SK-N-SH treated with all-trans-retinoic acid at 6 μM for 48 hours (cell line): ENCODE measurements at regions not wholly inside any gene's neighbourhood (a gene's known extent, or its start where the extent isn't known, plus 50 kb on each side); places are given as distances from the start of the nearest gene placed in this dataset.

Experiments
- ATAC-seq: fragments of 200-7000 bp; cut with Tn5 transposase; 3 replicates; pipeline ENCODE4 v1.9.1; 2020; ENCODE audit warnings: mild to moderate bottlenecking, moderate library complexity
- ARNTL ChIP-seq: fragments of 450-650 bp; formaldehyde crosslinking; IDR thresholded peaks from 2 replicates; pipeline ENCODE4 v1.5.0; 2020; ENCODE audit warnings: low read depth, mild to moderate bottlenecking, moderate library complexity, borderline replicate concordance
- CSDC2 ChIP-seq: fragments of 250-450 bp; sonication (Bioruptor Pico); IDR thresholded peaks from 2 replicates; pipeline ENCODE4 v1.5.0; 2020; ENCODE audit warnings: mild to moderate bottlenecking, moderate library complexity
- ESRRG ChIP-seq: fragments of 250-450 bp; sonication (Bioruptor Pico); IDR thresholded peaks from 2 replicates; pipeline ENCODE4 v1.6.1; 2021; ENCODE audit warnings: mild to moderate bottlenecking
- GLIS3 ChIP-seq: fragments of 250-450 bp; sonication (Bioruptor Pico); IDR thresholded peaks from 2 replicates; pipeline ENCODE4 v1.5.0; 2020; ENCODE audit warnings: mild to moderate bottlenecking, moderate library complexity
- ISL1 ChIP-seq: fragments of 250-450 bp; sonication (Bioruptor Pico); IDR thresholded peaks from 2 replicates; pipeline ENCODE4 v2.1.2; 2022; ENCODE audit warnings: mild to moderate bottlenecking, moderate library complexity
- OSR1 ChIP-seq: fragments of 250-450 bp; sonication (Bioruptor Pico); IDR thresholded peaks from 2 replicates; pipeline ENCODE4 v1.8.0; 2022; ENCODE audit warnings: moderate library complexity, mild to moderate bottlenecking, inconsistent platforms
- PPARA ChIP-seq: fragments of 250-450 bp; sonication (Bioruptor Pico); IDR thresholded peaks from 2 replicates; pipeline ENCODE4 v1.5.0; 2020; ENCODE audit warnings: mild to moderate bottlenecking, borderline replicate concordance
- RARB ChIP-seq: fragments of 250-450 bp; sonication (Bioruptor Pico); IDR thresholded peaks from 2 replicates; pipeline ENCODE4 v1.8.0; 2021; ENCODE audit warnings: mild to moderate bottlenecking, moderate library complexity
- SNAI2 ChIP-seq: fragments of 250-450 bp; sonication (Bioruptor Pico); IDR thresholded peaks from 2 replicates; pipeline ENCODE4 v1.5.0; 2020; ENCODE audit warnings: mild to moderate bottlenecking, moderate library complexity
- TCF4 ChIP-seq: fragments of 250-450 bp; sonication (Bioruptor Pico); IDR thresholded peaks from 2 replicates; pipeline ENCODE4 v1.8.0; 2021; ENCODE audit warnings: mild to moderate bottlenecking, moderate library complexity, borderline replicate concordance
- TOX ChIP-seq: fragments of 250-450 bp; sonication (Bioruptor Pico); IDR thresholded peaks from 2 replicates; pipeline ENCODE4 v1.8.0; 2021; ENCODE audit warnings: mild to moderate bottlenecking, moderate library complexity, borderline replicate concordance
- ZC3H10 ChIP-seq: fragments of 250-450 bp; sonication (Bioruptor Pico); IDR thresholded peaks from 2 replicates; pipeline ENCODE4 v1.5.1; 2021; ENCODE audit warnings: mild to moderate bottlenecking, moderate library complexity
- ZFP30 ChIP-seq: fragments of 450-650 bp; formaldehyde crosslinking; IDR thresholded peaks from 2 replicates; pipeline ENCODE4 v1.5.0; 2022; ENCODE audit warnings: mild to moderate bottlenecking, moderate library complexity
- ZNF565 ChIP-seq: fragments of 450-650 bp; formaldehyde crosslinking; conservative IDR thresholded peaks from 2 replicates; pipeline ENCODE4 v1.5.0; 2020; ENCODE audit warnings: low read depth, mild to moderate bottlenecking, moderate library complexity
- ZNF70 ChIP-seq: fragments of 450-650 bp; formaldehyde crosslinking; IDR thresholded peaks from 2 replicates; pipeline ENCODE4 v1.5.0; 2020; ENCODE audit warnings: mild to moderate bottlenecking, moderate library complexity
- TF ChIP-seq, protein P1 (sequence below): fragments of 250-450 bp; sonication (Bioruptor Pico); IDR thresholded peaks from 2 replicates; pipeline ENCODE4 v1.8.0; 2020; ENCODE audit warnings: mild to moderate bottlenecking, moderate library complexity, borderline replicate concordance
- TF ChIP-seq, protein P2 (sequence below): fragments of 250-450 bp; sonication (Bioruptor Pico); IDR thresholded peaks from 2 replicates; pipeline ENCODE4 v1.5.1; 2020; ENCODE audit warnings: low read depth, mild to moderate bottlenecking, moderate library complexity
- TF ChIP-seq, protein P3 (sequence below): fragments of 250-450 bp; sonication (Bioruptor Pico); IDR thresholded peaks from 2 replicates; pipeline ENCODE4 v1.8.0; 2021; ENCODE audit warnings: low read depth, mild to moderate bottlenecking, moderate library complexity, borderline replicate concordance
- TF ChIP-seq, protein P4 (sequence below): fragments of 250-450 bp; sonication (Bioruptor Pico); IDR thresholded peaks from 2 replicates; pipeline ENCODE4 v1.5.0; 2020; ENCODE audit warnings: mild to moderate bottlenecking, moderate library complexity

DNA sequence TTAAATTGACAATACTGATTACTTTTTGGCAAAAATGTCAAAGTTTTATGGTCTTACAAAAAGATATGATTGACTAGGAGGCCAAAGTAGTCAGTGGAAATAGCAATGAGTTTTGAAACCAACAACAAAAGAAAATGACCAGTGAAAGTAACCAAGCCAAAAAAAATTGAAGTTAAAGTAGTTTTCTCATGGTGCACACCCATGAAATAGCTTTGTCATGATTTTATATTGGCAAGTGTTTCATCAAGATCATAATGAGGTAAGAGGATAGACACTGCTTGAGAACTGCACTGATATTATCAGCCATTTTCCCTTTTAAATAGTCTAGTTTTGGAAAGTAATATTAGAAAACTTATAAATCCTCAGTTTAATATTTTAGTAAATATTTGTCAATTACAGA is 206.2 kb upstream of the ADAMTS5 start:
- no peak for TF ChIP-seq TCF4 (CRISPR knock-in tag)
- ATAC-seq = no peak

DNA sequence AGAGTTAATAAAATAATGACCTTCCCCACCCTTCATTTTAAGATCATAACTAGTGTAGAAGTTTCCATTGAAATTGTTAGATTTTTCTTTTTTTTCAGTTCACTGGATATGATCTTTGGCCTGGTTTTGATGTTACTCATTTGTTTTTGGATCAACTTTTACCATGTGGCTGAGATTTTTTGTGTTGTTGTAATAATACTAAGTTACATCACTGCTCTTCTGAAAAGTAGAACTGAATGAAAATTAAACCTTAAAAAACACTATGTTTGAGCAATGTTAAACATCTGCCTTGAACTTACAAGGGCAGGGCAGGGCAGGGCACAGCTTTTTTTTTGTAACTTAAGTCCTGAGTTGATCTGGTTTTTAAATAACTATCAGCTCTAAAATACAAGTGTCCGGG is 204.8 kb upstream of the ADAMTS5 start:
- ATAC-seq = no peak
- TF ChIP-seq ZFP30 (CRISPR knock-in tag) (no peak), RARB (CRISPR knock-in tag) (no peak)

DNA sequence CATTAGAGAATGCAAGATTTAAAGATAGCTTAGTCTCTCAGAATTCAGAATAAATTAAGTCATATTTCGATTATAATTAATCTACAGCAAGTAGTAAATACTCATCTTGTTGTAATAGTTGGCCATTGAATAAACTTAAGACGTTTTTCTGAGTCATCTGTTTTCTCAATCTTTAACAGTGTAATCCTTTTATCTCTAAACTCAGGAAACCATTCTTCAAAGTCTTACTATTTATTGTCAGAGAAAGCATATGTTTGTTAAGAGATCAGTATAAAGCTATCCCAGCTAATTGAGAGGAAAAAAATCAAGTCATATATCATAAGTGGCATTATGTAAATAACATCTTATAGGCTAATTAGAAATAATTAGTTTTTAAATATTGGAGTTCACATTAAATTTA is 201.2 kb upstream of the ADAMTS5 start:
- no peak for ATAC-seq
- TF ChIP-seq PPARA (CRISPR knock-in tag) (no peak), ISL1 (CRISPR knock-in tag) (peak; percentile 77)

DNA sequence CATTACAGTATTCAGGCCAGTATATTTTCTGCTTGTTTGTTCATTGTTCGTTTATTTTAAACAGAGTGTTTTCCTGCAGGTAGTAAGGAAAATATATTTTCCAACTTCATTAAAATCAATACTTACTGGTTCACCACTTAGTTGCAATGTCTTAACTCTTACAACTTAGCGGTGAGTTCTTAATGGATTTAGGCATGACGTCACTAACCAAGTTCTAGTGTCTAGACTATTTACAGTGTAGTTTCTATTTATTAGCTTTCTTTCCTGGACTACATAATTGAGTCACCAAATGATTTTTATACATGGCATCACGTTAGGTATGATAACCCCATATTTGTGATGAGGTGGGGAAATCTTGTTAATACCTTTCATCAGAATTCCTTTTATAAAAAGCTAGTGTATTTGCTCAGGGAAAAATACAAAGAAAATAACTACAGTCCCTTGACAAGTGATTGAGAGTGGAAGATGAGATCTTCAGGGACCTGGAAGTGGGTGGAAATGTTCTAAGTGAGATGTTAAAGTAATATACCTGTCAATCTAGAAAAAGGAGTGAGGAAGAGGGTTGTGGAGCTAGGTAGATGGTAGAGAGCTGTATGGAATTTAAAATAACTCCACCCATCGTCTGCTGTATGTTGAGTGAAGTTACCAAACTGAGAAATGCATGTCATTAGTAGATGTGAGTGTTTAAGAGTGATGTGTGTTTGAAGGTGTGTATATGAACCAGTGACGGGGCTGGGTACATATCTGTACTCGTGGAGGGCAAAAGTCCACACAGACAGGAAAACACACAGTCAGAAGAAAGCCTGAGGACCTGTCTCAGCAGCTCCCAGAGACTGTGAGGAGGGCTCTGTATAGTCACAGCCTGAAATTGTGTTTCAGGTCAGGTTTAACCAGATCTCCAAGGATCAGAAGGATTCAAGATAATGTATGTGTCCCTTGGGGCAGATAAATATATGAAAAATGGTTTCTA is 197.6 kb upstream of the ADAMTS5 start:
- no peak for ATAC-seq
- TF ChIP-seq, protein P1, sequence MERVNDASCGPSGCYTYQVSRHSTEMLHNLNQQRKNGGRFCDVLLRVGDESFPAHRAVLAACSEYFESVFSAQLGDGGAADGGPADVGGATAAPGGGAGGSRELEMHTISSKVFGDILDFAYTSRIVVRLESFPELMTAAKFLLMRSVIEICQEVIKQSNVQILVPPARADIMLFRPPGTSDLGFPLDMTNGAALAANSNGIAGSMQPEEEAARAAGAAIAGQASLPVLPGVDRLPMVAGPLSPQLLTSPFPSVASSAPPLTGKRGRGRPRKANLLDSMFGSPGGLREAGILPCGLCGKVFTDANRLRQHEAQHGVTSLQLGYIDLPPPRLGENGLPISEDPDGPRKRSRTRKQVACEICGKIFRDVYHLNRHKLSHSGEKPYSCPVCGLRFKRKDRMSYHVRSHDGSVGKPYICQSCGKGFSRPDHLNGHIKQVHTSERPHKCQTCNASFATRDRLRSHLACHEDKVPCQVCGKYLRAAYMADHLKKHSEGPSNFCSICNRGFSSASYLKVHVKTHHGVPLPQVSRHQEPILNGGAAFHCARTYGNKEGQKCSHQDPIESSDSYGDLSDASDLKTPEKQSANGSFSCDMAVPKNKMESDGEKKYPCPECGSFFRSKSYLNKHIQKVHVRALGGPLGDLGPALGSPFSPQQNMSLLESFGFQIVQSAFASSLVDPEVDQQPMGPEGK (CRISPR knock-in tag) = no peak
- TF ChIP-seq, all 23 proteins: peak for 0

DNA sequence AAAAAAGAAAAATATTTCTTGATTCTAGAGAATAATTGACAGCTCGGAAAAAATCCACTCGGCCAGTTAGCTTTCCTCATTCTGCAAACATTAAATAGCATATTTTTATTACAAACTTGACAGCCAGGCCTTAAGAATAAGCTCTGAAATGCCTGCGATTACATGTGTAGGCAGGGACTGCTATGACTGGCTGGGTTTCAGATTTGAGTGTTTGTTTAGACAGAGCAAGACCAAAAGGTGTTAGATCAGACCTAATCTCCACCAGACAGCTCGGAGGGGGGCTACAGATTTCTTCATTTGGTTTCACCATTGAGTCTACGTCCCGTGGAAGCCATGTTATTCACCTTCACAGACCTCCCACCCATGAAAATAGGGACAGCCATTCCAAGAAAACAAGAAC is 192.1 kb upstream of the ADAMTS5 start:
- no peak for TF ChIP-seq ZC3H10 (CRISPR knock-in tag)
- no peak for TF ChIP-seq RARB (CRISPR knock-in tag)
- TF ChIP-seq OSR1 = no peak
- no peak for TF ChIP-seq ARNTL (CRISPR knock-in tag)
- no peak for TF ChIP-seq ESRRG
- no peak for TF ChIP-seq ZNF565 (CRISPR knock-in tag)
- no peak for TF ChIP-seq GLIS3 (CRISPR knock-in tag)
- TF ChIP-seq, protein P1 (CRISPR knock-in tag) = no peak
- TF ChIP-seq PPARA (CRISPR knock-in tag) = no peak
- no peak for TF ChIP-seq ZNF70 (CRISPR knock-in tag)
- no peak for TF ChIP-seq ZFP30 (CRISPR knock-in tag)
- TF ChIP-seq ISL1 (CRISPR knock-in tag) = no peak
- no peak for TF ChIP-seq SNAI2 (CRISPR knock-in tag)
- no peak for ATAC-seq

DNA sequence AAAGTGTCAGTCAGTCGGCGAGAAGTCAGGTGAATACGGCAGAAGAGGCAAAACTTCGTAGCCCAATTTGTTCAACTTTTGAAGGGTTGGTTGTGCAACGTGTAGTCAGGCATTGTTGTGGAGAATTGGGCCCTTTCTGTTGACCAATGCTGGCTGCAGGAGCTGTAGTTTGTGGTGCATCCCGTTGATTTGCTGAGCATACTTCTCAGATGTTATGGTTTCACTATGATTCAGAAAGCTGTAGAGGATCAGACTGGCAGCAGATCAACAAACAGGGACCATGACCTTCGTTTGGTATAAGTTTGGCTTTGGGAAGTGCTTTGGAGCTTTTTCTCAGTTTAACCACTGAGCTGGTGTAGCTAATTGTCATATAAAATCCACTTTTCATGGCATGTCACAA is 190.2 kb upstream of the ADAMTS5 start:
- no peak for ATAC-seq
- TF ChIP-seq TOX (no peak), ZNF565 (CRISPR knock-in tag) (no peak), OSR1 (no peak), GLIS3 (CRISPR knock-in tag) (no peak), ZFP30 (CRISPR knock-in tag) (no peak), CSDC2 (CRISPR knock-in tag) (no peak), ZNF70 (CRISPR knock-in tag) (no peak), RARB (CRISPR knock-in tag) (no peak), TCF4 (CRISPR knock-in tag) (no peak)
- TF ChIP-seq, protein P2, sequence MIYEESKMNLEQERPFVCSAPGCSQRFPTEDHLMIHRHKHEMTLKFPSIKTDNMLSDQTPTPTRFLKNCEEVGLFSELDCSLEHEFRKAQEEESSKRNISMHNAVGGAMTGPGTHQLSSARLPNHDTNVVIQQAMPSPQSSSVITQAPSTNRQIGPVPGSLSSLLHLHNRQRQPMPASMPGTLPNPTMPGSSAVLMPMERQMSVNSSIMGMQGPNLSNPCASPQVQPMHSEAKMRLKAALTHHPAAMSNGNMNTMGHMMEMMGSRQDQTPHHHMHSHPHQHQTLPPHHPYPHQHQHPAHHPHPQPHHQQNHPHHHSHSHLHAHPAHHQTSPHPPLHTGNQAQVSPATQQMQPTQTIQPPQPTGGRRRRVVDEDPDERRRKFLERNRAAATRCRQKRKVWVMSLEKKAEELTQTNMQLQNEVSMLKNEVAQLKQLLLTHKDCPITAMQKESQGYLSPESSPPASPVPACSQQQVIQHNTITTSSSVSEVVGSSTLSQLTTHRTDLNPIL = no peak
- TF ChIP-seq, protein P3, sequence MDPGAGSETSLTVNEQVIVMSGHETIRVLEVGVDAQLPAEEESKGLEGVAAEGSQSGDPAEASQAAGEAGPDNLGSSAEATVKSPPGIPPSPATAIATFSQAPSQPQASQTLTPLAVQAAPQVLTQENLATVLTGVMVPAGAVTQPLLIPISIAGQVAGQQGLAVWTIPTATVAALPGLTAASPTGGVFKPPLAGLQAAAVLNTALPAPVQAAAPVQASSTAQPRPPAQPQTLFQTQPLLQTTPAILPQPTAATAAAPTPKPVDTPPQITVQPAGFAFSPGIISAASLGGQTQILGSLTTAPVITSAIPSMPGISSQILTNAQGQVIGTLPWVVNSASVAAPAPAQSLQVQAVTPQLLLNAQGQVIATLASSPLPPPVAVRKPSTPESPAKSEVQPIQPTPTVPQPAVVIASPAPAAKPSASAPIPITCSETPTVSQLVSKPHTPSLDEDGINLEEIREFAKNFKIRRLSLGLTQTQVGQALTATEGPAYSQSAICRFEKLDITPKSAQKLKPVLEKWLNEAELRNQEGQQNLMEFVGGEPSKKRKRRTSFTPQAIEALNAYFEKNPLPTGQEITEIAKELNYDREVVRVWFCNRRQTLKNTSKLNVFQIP (CRISPR knock-in tag) = no peak
- TF ChIP-seq, protein P4, sequence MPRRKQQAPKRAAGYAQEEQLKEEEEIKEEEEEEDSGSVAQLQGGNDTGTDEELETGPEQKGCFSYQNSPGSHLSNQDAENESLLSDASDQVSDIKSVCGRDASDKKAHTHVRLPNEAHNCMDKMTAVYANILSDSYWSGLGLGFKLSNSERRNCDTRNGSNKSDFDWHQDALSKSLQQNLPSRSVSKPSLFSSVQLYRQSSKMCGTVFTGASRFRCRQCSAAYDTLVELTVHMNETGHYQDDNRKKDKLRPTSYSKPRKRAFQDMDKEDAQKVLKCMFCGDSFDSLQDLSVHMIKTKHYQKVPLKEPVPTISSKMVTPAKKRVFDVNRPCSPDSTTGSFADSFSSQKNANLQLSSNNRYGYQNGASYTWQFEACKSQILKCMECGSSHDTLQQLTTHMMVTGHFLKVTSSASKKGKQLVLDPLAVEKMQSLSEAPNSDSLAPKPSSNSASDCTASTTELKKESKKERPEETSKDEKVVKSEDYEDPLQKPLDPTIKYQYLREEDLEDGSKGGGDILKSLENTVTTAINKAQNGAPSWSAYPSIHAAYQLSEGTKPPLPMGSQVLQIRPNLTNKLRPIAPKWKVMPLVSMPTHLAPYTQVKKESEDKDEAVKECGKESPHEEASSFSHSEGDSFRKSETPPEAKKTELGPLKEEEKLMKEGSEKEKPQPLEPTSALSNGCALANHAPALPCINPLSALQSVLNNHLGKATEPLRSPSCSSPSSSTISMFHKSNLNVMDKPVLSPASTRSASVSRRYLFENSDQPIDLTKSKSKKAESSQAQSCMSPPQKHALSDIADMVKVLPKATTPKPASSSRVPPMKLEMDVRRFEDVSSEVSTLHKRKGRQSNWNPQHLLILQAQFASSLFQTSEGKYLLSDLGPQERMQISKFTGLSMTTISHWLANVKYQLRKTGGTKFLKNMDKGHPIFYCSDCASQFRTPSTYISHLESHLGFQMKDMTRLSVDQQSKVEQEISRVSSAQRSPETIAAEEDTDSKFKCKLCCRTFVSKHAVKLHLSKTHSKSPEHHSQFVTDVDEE (CRISPR knock-in tag) = no peak
- TF ChIP-seq, protein P1 (CRISPR knock-in tag) = no peak
